Kidney (tissue), 13 donors: ENCODE measurements at regions not wholly inside any gene's neighbourhood (a gene's known extent, or its start where the extent isn't known, plus 50 kb on each side); places are given as distances from the start of the nearest gene placed in this dataset.

Source experiments
- DNase-seq, 5 donors: peaks; one replicate each; pipeline ENCODE4 v3.0.0-alpha.2; 2013 to 2020
- FAIRE-seq: peaks from 2 replicates; lab custom pipeline; 2012; peaks lifted over from hg19 to GRCh38; lab: Jason Lieb, UNC
- H3K27ac ChIP-seq, 2 donors: one replicate each; pipeline ENCODE4 v1.7.0; 2013; ENCODE audit warnings: low read depth in 2 of 2, low read length in 2 of 2, inconsistent platforms in 1 of 2
- H3K27me3 ChIP-seq: one replicate; pipeline ENCODE4 v1.7.1; 2013; ENCODE audit warnings: low read length, inconsistent platforms; ENCODE audit not compliant: control insufficient read depth, insufficient read depth
- H3K36me3 ChIP-seq, 3 donors: one replicate each; pipeline versions ENCODE4 v1.7.0 to v1.7.1; 2013; ENCODE audit warnings: low read length in 3 of 3, control low read depth in 1 of 3, inconsistent platforms in 1 of 3; ENCODE audit not compliant: insufficient read depth in 3 of 3, control insufficient read depth in 2 of 3
- H3K4me1 ChIP-seq, 3 donors: one replicate each; pipeline versions ENCODE4 v1.7.0 to v1.7.1; 2013; ENCODE audit warnings: low read length in 3 of 3, inconsistent platforms in 1 of 3, low read depth in 1 of 3; ENCODE audit not compliant: control insufficient read depth in 2 of 3, insufficient read depth in 2 of 3
- H3K4me3 ChIP-seq, 3 donors: one replicate each; pipeline versions ENCODE4 v1.7.0 to v1.8.1; 2013; ENCODE audit warnings: low read length in 3 of 3, control low read depth in 1 of 3, inconsistent platforms in 1 of 3
- H3K9ac ChIP-seq, 3 donors: one replicate each; pipeline versions ENCODE4 v1.7.0 to v1.7.1; 2013; ENCODE audit warnings: low read length in 3 of 3, control low read depth in 1 of 3, inconsistent platforms in 1 of 3
- H3K9me3 ChIP-seq, 3 donors: one replicate each; pipeline versions ENCODE4 v1.7.0 to v1.7.1; 2013; ENCODE audit warnings: low read length in 3 of 3, control low read depth in 1 of 3, inconsistent platforms in 1 of 3; ENCODE audit not compliant: control insufficient read depth in 2 of 3, insufficient read depth in 1 of 3
- CTCF ChIP-seq: IDR thresholded peaks from 3 replicates; pipeline ENCODE4 v1.5.1; 2012; ENCODE audit warnings: mild to moderate bottlenecking, moderate library complexity, borderline replicate concordance; ENCODE audit not compliant: insufficient read depth; ENCODE audit errors: extremely low read depth
- intact Hi-C: fragments of 100-400 bp; cut with DNase I; formaldehyde crosslinking; loops from one replicate; pipeline ENCODE4 v1.11.1; 2022
- donor health status: control.
- donor health status: control.
- donor health status: control.
- donor health status: control.
- donor health status: control.
- donor health status: DM: yes; HTN: yes; CAD: no.
- donor health status: Normal renal cell carcinoma (clear cell type).

- TF ChIP-seq CTCF: no peak
- intact Hi-C loops: no loop called here
- H3K9me3 ChIP-seq: no peaks in the 10 kb centered on the region
- DNase-seq (no peak), FAIRE-seq (no peak)
- no peaks in the 10 kb centered on the region for H3K27me3 ChIP-seq
- H3K27ac ChIP-seq: no peak overlapping the region
- no peak overlapping the region for H3K4me3 ChIP-seq
- peaks cover 0 to 7% (median 0%) of the 10 kb centered on the region in 3 donors for H3K4me1 ChIP-seq
- no peaks in the 10 kb centered on the region for H3K36me3 ChIP-seq
- no peak overlapping the region for H3K9ac ChIP-seq
Measured at GRCh38 chr2:12552092-12552491, 164.6 kb upstream of the TRIB2 start.

- Histone ChIP-seq H3K4me3 (no peak overlapping the region), H3K4me1 (peaks cover 0 to 7% (median 0%) of the 10 kb centered on the region in 3 donors), H3K36me3 (no peaks in the 10 kb centered on the region), H3K27ac (peak overlapping the region; percentile 34 to 47), H3K9ac (no peak overlapping the region), H3K27me3 (no peaks in the 10 kb centered on the region), H3K9me3 (no peaks in the 10 kb centered on the region)
- no peak for DNase-seq
- TF ChIP-seq CTCF: no peak
- intact Hi-C loops: no loop called here
- FAIRE-seq: no peak
Measured at GRCh38 chr2:12554224-12555011, 162.3 kb upstream of the TRIB2 start.

GRCh38 chr2:12555012-12555645 is 161.6 kb upstream of the TRIB2 start:
- FAIRE-seq: no peak
- Histone ChIP-seq H3K27ac (peak overlapping the region; percentile 34 to 47), H3K4me3 (no peak overlapping the region), H3K36me3 (no peaks in the 10 kb centered on the region), H3K4me1 (peaks cover 0 to 7% (median 0%) of the 10 kb centered on the region in 3 donors), H3K9me3 (no peaks in the 10 kb centered on the region), H3K9ac (no peak overlapping the region), H3K27me3 (no peaks in the 10 kb centered on the region)
- DNase-seq: no peak
- intact Hi-C loops: no loop called here
- peak; percentile 14 for TF ChIP-seq CTCF
